ENCODE measurements at regions not wholly inside any gene's neighbourhood (a gene's known extent, or its start where the extent isn't known, plus 50 kb on each side); places are given as distances from the start of the nearest gene placed in this dataset.

DNA sequence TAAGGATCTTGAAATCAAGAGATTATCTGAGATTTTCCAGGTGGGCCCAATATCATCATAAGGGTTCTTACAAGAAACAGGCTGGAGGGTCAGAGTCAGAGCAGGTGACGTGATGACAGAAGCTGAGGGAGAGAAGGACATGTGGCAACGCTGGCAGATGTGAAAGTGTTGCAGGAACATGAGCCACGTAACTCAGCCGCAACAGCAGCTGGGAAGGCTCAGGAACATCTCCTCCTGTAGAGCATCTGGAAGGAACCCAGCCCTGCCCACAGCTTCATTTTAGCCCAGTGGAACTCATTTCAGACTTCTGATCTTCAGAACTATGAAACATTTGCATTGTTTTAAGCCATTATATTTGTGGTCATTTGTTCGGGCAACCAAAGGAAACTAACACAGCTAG lies 156.3 kb upstream of the VEGFC start:
- TF ChIP-seq EZH2 (IDR thresholded peaks at IDR 0.05) (no peak), POLR2AphosphoS5 (IDR thresholded peaks at IDR 0.05; ENCODE audit: borderline replicate concordance, low read depth, low read length) (no peak), FOXP2 (optimal IDR thresholded peaks at IDR 0.05; ENCODE audit: control extremely low read depth, extremely low read length, insufficient read depth) (no peak)
- Histone ChIP-seq H3K9ac (ENCODE audit: insufficient read length) (no peak overlapping the region), H3K4me3 (no peak overlapping the region), H3K36me3 (ENCODE audit: insufficient read depth, low read length) (no peaks in the 10 kb centered on the region), H3K9me3 (ENCODE audit: low read depth, low read length) (no peaks in the 10 kb centered on the region), H3K27ac (no peak overlapping the region)
- DNase-seq (ENCODE audit: low read depth, low spot score): no peak

DNA sequence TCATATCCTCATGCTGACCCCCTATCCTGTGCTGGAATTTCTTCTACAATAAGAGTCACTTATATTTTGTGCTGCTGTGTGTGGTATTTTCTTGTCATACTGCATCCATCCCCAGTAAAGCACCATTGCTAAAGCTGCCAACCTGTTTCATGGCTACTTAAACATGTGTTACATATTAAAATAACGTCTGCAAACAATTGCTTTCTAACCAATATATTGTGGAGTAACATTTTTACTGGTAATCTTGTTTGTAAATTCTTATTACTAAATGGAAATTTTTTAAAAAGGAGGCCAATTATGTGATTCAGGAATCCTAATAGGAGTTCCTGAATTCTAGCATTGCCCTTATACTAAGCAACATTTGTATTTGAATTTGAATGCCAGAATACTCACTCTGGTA lies 160.3 kb upstream of the VEGFC start:
- no peak overlapping the region for H3K27ac ChIP-seq
- no peaks in the 10 kb centered on the region for H3K36me3 ChIP-seq (ENCODE audit: insufficient read depth, low read length)
- H3K9me3 ChIP-seq (ENCODE audit: low read depth, low read length): no peaks in the 10 kb centered on the region
- no peak overlapping the region for H3K9ac ChIP-seq (ENCODE audit: insufficient read length)
- TF ChIP-seq EZH2 (IDR thresholded peaks at IDR 0.05): no peak
- no peak for DNase-seq (ENCODE audit: low read depth, low spot score)
- no peak overlapping the region for H3K4me3 ChIP-seq

DNA sequence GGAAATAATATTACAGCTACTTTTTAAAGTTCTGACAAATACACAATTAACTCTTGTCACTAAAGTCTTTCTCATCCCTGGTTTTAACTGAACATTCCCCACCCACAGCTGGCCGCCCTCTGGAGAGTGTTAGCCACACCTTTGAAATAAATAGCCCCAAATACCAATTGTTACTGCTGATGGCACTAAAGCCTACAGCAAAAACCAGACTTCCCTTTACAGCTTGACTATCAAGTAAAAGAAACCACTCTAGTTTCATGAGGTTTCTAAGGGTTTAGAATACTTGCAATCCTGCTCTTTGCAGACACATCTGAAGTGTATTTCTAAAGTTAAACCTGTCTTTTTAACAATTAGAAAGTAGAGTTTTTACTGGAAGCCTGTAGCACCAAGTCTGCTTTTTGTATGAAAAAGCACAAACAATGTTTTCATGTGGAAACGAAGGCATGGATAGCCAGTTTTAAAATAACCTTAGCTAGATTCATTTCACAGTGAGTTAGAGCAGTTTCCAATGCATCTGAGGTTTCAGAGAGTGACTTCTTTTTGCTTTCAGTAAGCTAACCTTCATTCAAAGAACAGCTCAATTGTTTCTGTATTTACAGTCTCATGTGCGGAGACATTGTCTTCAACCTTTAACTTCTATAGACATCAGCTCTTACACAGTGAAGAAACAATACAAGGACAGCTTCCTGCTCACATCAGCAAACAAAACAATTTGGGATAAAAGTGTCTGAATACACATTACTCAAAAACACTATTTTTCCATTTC lies 164.8 kb upstream of the VEGFC start:
- no peak overlapping the region for H3K9ac ChIP-seq (ENCODE audit: insufficient read length)
- TF ChIP-seq FOXP2 (optimal IDR thresholded peaks at IDR 0.05; ENCODE audit: control extremely low read depth, extremely low read length, insufficient read depth) (no peak), EZH2 (IDR thresholded peaks at IDR 0.05) (no peak), POLR2AphosphoS5 (IDR thresholded peaks at IDR 0.05; ENCODE audit: borderline replicate concordance, low read depth, low read length) (no peak)
- no peaks in the 10 kb centered on the region for H3K36me3 ChIP-seq (ENCODE audit: insufficient read depth, low read length)
- no peak overlapping the region for H3K27ac ChIP-seq
- DNase-seq (ENCODE audit: low read depth, low spot score): no peak
- H3K4me3 ChIP-seq: no peak overlapping the region
- no peaks in the 10 kb centered on the region for H3K9me3 ChIP-seq (ENCODE audit: low read depth, low read length)

DNA sequence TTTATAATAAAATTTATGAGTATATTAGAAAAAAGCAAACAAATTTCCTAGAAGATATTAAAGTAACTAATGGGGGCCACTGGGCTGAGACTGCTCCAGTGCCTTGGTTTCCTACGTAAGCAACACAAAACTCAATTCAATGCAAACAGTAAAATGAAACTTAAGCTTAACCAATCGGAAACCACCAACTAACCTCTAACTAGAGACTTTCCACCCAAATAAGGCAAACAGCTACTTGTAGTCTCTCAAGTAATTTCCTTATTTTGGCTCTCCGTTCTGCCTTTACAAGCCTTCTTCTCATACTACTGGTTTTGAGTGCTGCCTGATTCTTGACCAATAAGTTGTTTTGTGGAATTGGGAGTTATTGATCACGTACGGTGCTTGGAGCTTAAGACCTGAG lies 167.3 kb upstream of the VEGFC start:
- Histone ChIP-seq H3K9ac (ENCODE audit: insufficient read length) (no peak overlapping the region), H3K36me3 (ENCODE audit: insufficient read depth, low read length) (no peaks in the 10 kb centered on the region), H3K27ac (no peak overlapping the region), H3K4me3 (no peak overlapping the region), H3K9me3 (ENCODE audit: low read depth, low read length) (no peaks in the 10 kb centered on the region)
- TF ChIP-seq POLR2AphosphoS5 (IDR thresholded peaks at IDR 0.05; ENCODE audit: borderline replicate concordance, low read depth, low read length): no peak
- no peak for TF ChIP-seq FOXP2 (optimal IDR thresholded peaks at IDR 0.05; ENCODE audit: control extremely low read depth, extremely low read length, insufficient read depth)
- TF ChIP-seq EZH2 (IDR thresholded peaks at IDR 0.05): no peak
- DNase-seq (ENCODE audit: low read depth, low spot score): no peak

DNA sequence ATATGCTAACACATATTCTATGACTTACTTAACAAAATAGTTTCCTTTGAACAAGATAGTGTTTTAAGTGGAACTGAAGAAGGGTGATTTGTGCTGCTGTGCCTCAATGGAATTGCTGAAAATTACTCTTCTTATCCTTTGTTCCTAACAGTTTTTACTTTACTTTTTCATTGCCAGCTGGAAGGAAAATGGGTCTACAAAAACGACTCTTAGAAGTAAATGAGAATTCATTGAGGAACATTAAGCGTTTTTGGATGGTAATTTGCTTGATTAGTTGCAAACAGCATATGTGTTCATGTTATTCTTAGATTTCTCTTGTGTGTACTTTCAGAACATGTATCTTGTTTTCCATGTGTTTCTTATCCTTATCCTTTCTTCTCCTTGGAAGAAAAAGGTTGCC lies 170.4 kb upstream of the VEGFC start:
- TF ChIP-seq FOXP2 (optimal IDR thresholded peaks at IDR 0.05; ENCODE audit: control extremely low read depth, extremely low read length, insufficient read depth): no peak
- no peak overlapping the region for H3K9ac ChIP-seq (ENCODE audit: insufficient read length)
- no peaks in the 10 kb centered on the region for H3K9me3 ChIP-seq (ENCODE audit: low read depth, low read length)
- H3K27ac ChIP-seq: no peak overlapping the region
- H3K36me3 ChIP-seq (ENCODE audit: insufficient read depth, low read length): no peaks in the 10 kb centered on the region
- no peak for DNase-seq (ENCODE audit: low read depth, low spot score)
- no peak overlapping the region for H3K4me3 ChIP-seq

DNA sequence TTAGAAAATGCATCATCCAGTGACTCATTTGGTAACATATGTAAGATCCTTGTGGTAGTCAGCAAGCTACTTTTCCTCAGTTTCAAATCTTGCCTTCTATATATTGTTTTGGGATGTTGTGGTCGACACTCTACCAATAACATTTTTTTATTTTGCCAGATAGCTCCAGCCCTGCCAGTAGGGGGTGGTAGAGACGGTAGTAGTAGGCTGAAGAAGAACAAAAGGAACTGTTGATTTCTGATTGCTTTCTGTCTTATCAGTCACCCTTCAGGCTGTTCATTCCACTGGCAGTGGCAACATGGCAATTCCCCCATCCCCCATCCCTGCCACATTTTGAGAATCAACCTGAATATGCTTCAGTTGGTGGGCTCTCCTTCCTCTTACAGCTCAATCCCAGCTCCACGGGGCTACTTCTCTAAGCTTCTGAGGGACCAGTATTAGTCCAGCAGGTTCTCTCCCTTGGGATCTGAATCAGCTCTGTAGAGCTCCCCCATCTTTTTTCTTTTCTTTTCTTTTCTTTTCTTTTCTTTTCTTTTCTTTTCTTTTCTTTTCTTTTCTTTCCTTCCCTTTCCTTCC lies 171.5 kb upstream of the VEGFC start:
- no peaks in the 10 kb centered on the region for H3K9me3 ChIP-seq (ENCODE audit: low read depth, low read length)
- no peak overlapping the region for H3K27ac ChIP-seq
- TF ChIP-seq EZH2 (IDR thresholded peaks at IDR 0.05) (no peak), POLR2AphosphoS5 (IDR thresholded peaks at IDR 0.05; ENCODE audit: borderline replicate concordance, low read depth, low read length) (no peak), FOXP2 (optimal IDR thresholded peaks at IDR 0.05; ENCODE audit: control extremely low read depth, extremely low read length, insufficient read depth) (no peak)
- no peak overlapping the region for H3K9ac ChIP-seq (ENCODE audit: insufficient read length)
- no peak overlapping the region for H3K4me3 ChIP-seq
- H3K36me3 ChIP-seq (ENCODE audit: insufficient read depth, low read length): no peaks in the 10 kb centered on the region
- no peak for DNase-seq (ENCODE audit: low read depth, low spot score)

DNA sequence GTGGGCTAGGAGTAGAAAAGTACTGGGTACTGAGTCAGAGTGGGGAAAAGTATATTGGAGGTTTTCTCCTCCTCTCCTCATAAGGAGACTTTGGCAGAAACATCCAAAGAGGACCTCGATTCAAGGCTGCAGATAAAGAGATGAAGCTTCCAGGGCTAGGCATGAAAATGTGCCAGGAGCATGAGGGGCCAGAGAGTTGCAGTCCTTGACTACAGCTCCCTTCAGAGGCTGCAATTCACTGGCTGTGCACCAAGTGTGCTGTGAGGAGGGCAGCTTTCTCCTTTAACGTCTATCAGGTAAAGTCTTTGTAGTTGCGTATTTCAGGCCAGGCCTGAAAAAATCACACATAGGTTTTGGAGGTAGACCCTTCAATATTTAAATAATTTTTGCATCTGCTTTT lies 174.9 kb upstream of the VEGFC start:
- Histone ChIP-seq H3K27ac (no peak overlapping the region), H3K4me3 (no peak overlapping the region), H3K9me3 (ENCODE audit: low read depth, low read length) (no peaks in the 10 kb centered on the region), H3K9ac (ENCODE audit: insufficient read length) (no peak overlapping the region), H3K36me3 (ENCODE audit: insufficient read depth, low read length) (no peaks in the 10 kb centered on the region)
- no peak for DNase-seq (ENCODE audit: low read depth, low spot score)
- TF ChIP-seq EZH2 (IDR thresholded peaks at IDR 0.05) (no peak), POLR2AphosphoS5 (IDR thresholded peaks at IDR 0.05; ENCODE audit: borderline replicate concordance, low read depth, low read length) (no peak), FOXP2 (optimal IDR thresholded peaks at IDR 0.05; ENCODE audit: control extremely low read depth, extremely low read length, insufficient read depth) (no peak)

DNA sequence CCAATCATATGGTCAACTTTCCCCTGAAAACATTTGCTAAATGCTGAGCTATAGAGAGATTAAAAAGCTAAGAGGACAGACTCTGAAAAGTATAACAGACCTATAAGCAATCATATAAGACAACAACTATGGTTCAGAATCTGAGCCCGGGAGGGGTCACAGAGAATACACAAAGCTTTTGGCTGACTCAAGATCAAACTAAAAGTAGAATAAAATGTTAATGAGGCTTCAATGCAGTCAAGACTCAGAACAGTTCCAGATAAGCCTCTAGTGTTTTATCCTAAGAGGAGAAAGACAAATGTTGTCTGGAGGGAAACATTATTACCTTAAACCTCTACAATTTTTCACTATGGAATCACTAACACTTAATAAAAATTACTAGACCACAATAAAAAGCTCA lies 175.4 kb upstream of the VEGFC start:
- TF ChIP-seq EZH2 (IDR thresholded peaks at IDR 0.05) (no peak), POLR2AphosphoS5 (IDR thresholded peaks at IDR 0.05; ENCODE audit: borderline replicate concordance, low read depth, low read length) (no peak), FOXP2 (optimal IDR thresholded peaks at IDR 0.05; ENCODE audit: control extremely low read depth, extremely low read length, insufficient read depth) (no peak)
- H3K4me3 ChIP-seq: no peak overlapping the region
- DNase-seq (ENCODE audit: low read depth, low spot score): no peak
- H3K9me3 ChIP-seq (ENCODE audit: low read depth, low read length): no peaks in the 10 kb centered on the region
- no peaks in the 10 kb centered on the region for H3K36me3 ChIP-seq (ENCODE audit: insufficient read depth, low read length)
- H3K27ac ChIP-seq: no peak overlapping the region
- no peak overlapping the region for H3K9ac ChIP-seq (ENCODE audit: insufficient read length)

DNA sequence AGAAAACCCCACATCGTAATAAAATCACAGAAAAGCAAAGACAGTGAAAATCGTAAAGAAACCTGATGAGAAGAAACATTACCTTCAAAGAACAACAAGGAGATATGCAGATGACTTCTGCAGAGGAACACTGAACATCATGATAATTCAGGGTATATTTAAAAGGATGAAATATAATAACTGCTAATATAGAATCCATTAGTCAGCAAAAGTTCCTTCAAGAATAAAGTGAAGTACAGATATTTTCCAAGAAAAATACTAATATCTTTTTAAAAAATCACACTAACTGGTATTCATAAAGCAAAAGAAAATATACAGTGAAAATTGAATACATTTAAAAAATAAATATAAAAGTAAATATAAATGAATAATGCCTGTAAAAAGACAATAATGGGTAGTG lies 176.3 kb upstream of the VEGFC start:
- no peak overlapping the region for H3K9ac ChIP-seq (ENCODE audit: insufficient read length)
- DNase-seq (ENCODE audit: low read depth, low spot score): no peak
- TF ChIP-seq EZH2 (IDR thresholded peaks at IDR 0.05) (no peak), FOXP2 (optimal IDR thresholded peaks at IDR 0.05; ENCODE audit: control extremely low read depth, extremely low read length, insufficient read depth) (no peak), POLR2AphosphoS5 (IDR thresholded peaks at IDR 0.05; ENCODE audit: borderline replicate concordance, low read depth, low read length) (no peak)
- H3K27ac ChIP-seq: no peak overlapping the region
- no peaks in the 10 kb centered on the region for H3K36me3 ChIP-seq (ENCODE audit: insufficient read depth, low read length)
- H3K9me3 ChIP-seq (ENCODE audit: low read depth, low read length): no peaks in the 10 kb centered on the region
- H3K4me3 ChIP-seq: no peak overlapping the region
